ENCODE measurements at regions not wholly inside any gene's neighbourhood (a gene's known extent, or its start where the extent isn't known, plus 50 kb on each side); places are given as distances from the start of the nearest gene placed in this dataset.

GRCh38 chr10:63683223-63683622 lies 162.0 kb downstream of the REEP3 start:
- ChIA-PET CTCF (no interaction called here), POLR2A (no interaction called here)
- WGBS (ENCODE audit: insufficient coverage), result no CpG with 5 or more reads among the region's 3 CpGs
- TF ChIP-seq EZH2 (IDR thresholded peaks at IDR 0.05; ENCODE audit: borderline replicate concordance, insufficient read depth, low read depth, low read length, poor library complexity, severe bottlenecking) (no peak), CTCF (IDR thresholded peaks at IDR 0.05) (no peak)
- no peaks in the 10 kb centered on the region for H3K79me2 ChIP-seq (ENCODE audit: control insufficient read depth, insufficient read depth, low read length)
- intact Hi-C loops (cut with micrococcal nuclease), result no loop called here
- H3K27ac ChIP-seq (ENCODE audit: low read length in 2 of 2), result no peak overlapping the region
- no peak overlapping the region for H2AFZ ChIP-seq (ENCODE audit: insufficient read depth, low read depth, low read length, poor library complexity, severe bottlenecking)
- ATAC-seq (ENCODE audit: low read depth) (no peak), DNase-seq (no peak)
- no peaks in the 10 kb centered on the region for H3K4me1 ChIP-seq (ENCODE audit: control insufficient read depth in 2 of 2, insufficient read depth in 2 of 2, low read length in 2 of 2)
- no peaks in the 10 kb centered on the region for H3K9me3 ChIP-seq (ENCODE audit: control extremely low read depth in 1 of 3, control insufficient read depth in 2 of 3, insufficient read depth in 1 of 3, low read length in 2 of 3)
- H3K4me1 Mint-ChIP-seq, result peaks cover 10% of the 10 kb centered on the region
- no peak overlapping the region for H3K9ac ChIP-seq (ENCODE audit: low read length)
- H3K4me2 ChIP-seq (replicated peaks; ENCODE audit: low read depth, low read length, poor library complexity, severe bottlenecking), result no peak overlapping the region
- H3K4me3 Mint-ChIP-seq, result no peak overlapping the region
- H3K36me3 ChIP-seq (replicated peaks in 1 of 2; ENCODE audit: control extremely low read depth in 1 of 2, control insufficient read depth in 1 of 2, extremely low read depth in 1 of 2, insufficient read depth in 2 of 2, low read length in 1 of 2), result no peaks in the 10 kb centered on the region
- no peak overlapping the region for H3K4me3 ChIP-seq (ENCODE audit: control extremely low read depth in 1 of 5, extremely low read depth in 1 of 5, insufficient read depth in 1 of 5, low read depth in 2 of 5, low read length in 4 of 5)
- no peaks in the 10 kb centered on the region for H3K9me3 Mint-ChIP-seq (ENCODE audit: insufficient read depth)
- H3K27ac Mint-ChIP-seq, result no peak overlapping the region
- H4K20me1 ChIP-seq (ENCODE audit: control insufficient read depth, insufficient read depth, low read length, poor library complexity, severe bottlenecking), result no peaks in the 10 kb centered on the region
- no peaks in the 10 kb centered on the region for H3K27me3 ChIP-seq (replicated peaks in 1 of 4; ENCODE audit: control extremely low read depth in 1 of 4, control insufficient read depth in 3 of 4, insufficient read depth in 4 of 4, low read length in 3 of 4)
- no peaks in the 10 kb centered on the region for H3K27me3 Mint-ChIP-seq

DNA sequence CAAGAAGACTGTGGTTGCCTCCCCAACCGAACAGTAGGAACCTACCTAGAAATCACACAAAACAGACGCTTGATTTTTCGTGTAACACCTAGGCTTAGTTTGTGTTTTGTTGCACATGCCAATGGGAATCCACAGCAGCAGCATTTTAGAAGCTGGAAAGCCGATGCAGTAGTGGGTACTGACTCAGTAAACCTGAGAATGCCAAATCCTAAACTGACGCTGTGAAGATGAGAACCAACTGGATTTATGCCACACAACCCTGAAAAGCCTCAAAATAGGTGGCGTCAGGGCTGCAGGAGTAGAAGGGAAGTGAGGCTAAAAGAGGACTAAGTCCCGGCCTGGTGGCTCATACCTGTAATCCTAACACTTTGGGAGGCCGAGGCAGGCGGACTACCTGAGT lies 162.5 kb downstream of the REEP3 start:
- H3K27ac Mint-ChIP-seq, result no peak overlapping the region
- Histone ChIP-seq H4K20me1 (ENCODE audit: control insufficient read depth, insufficient read depth, low read length, poor library complexity, severe bottlenecking) (no peaks in the 10 kb centered on the region), H3K9me3 (ENCODE audit: control extremely low read depth in 1 of 3, control insufficient read depth in 2 of 3, insufficient read depth in 1 of 3, low read length in 2 of 3) (no peaks in the 10 kb centered on the region), H3K4me1 (ENCODE audit: control insufficient read depth in 2 of 2, insufficient read depth in 2 of 2, low read length in 2 of 2) (no peaks in the 10 kb centered on the region), H3K4me3 (ENCODE audit: control extremely low read depth in 1 of 5, extremely low read depth in 1 of 5, insufficient read depth in 1 of 5, low read depth in 2 of 5, low read length in 4 of 5) (no peak overlapping the region), H3K36me3 (replicated peaks in 1 of 2; ENCODE audit: control extremely low read depth in 1 of 2, control insufficient read depth in 1 of 2, extremely low read depth in 1 of 2, insufficient read depth in 2 of 2, low read length in 1 of 2) (no peaks in the 10 kb centered on the region), H2AFZ (ENCODE audit: insufficient read depth, low read depth, low read length, poor library complexity, severe bottlenecking) (no peak overlapping the region), H3K27me3 (replicated peaks in 1 of 4; ENCODE audit: control extremely low read depth in 1 of 4, control insufficient read depth in 3 of 4, insufficient read depth in 4 of 4, low read length in 3 of 4) (no peaks in the 10 kb centered on the region), H3K27ac (ENCODE audit: low read length in 2 of 2) (no peak overlapping the region), H3K9ac (ENCODE audit: low read length) (no peak overlapping the region), H3K4me2 (replicated peaks; ENCODE audit: low read depth, low read length, poor library complexity, severe bottlenecking) (no peak overlapping the region), H3K79me2 (ENCODE audit: control insufficient read depth, insufficient read depth, low read length) (no peaks in the 10 kb centered on the region)
- H3K4me3 Mint-ChIP-seq, result no peak overlapping the region
- peaks cover 10% of the 10 kb centered on the region for H3K4me1 Mint-ChIP-seq
- ChIA-PET CTCF (interaction anchor here (1.0 kb wide), 1 partner anchor 525 kb away, joined by 3 read pairs; no protein-coding TSS in a partner anchor), POLR2A (no interaction called here)
- H3K27me3 Mint-ChIP-seq, result no peaks in the 10 kb centered on the region
- 94% methylated on average over 3 of the region's 9 CpGs for WGBS (ENCODE audit: insufficient coverage)
- no peak for ATAC-seq (ENCODE audit: low read depth)
- no peak for TF ChIP-seq EZH2 (IDR thresholded peaks at IDR 0.05; ENCODE audit: borderline replicate concordance, insufficient read depth, low read depth, low read length, poor library complexity, severe bottlenecking)
- no peak for TF ChIP-seq CTCF (IDR thresholded peaks at IDR 0.05)
- intact Hi-C loops (cut with micrococcal nuclease), result no loop called here
- DNase-seq, result no peak
- H3K9me3 Mint-ChIP-seq (ENCODE audit: insufficient read depth), result no peaks in the 10 kb centered on the region

All from B cell (primary cell).